Fibroblast of lung (primary cell): ENCODE measurements at regions not wholly inside any gene's neighbourhood (a gene's known extent, or its start where the extent isn't known, plus 50 kb on each side); places are given as distances from the start of the nearest gene placed in this dataset.

Experiments used
- DNase-seq, 2 donors: peaks; one replicate each; pipeline versions ENCODE4 v3.0.0 to v3.0.0-alpha.2; 2010; ENCODE audit warnings: low read depth in 2 of 2
- H2AFZ ChIP-seq: 2 replicates; pipeline ENCODE4 v1.5.1; 2012; ENCODE audit warnings: low read length, control low read depth, inconsistent platforms
- H3K27ac ChIP-seq: 2 replicates; pipeline ENCODE4 v1.5.1; 2011; ENCODE audit warnings: low read length, control low read depth; ENCODE audit not compliant: insufficient read depth
- H3K27me3 ChIP-seq: 2 replicates; pipeline ENCODE4 v1.5.1; 2011; ENCODE audit warnings: mild to moderate bottlenecking, low read length; ENCODE audit not compliant: control insufficient read depth, insufficient read depth
- H3K36me3 ChIP-seq: 2 replicates; pipeline ENCODE4 v1.5.1; 2011; ENCODE audit warnings: low read length; ENCODE audit not compliant: control insufficient read depth, insufficient read depth
- H3K4me1 ChIP-seq: 2 replicates; pipeline ENCODE4 v1.5.1; 2011; ENCODE audit warnings: low read length; ENCODE audit not compliant: control insufficient read depth, insufficient read depth; ENCODE audit errors: extremely low read depth
- H3K4me2 ChIP-seq: 2 replicates; pipeline ENCODE4 v1.5.1; 2011; ENCODE audit warnings: low read length, control low read depth; ENCODE audit not compliant: insufficient read depth; ENCODE audit errors: extremely low read depth
- H3K4me3 ChIP-seq, 4 experiments: fragments of 200-600 bp in 1 of 4; sonication (generic) in 1 of 4; replicated peaks in 1 of 4; 2 replicates each; pipeline ENCODE4 v1.5.1; 2011 to 2016; ENCODE audit warnings: low read length in 4 of 4, low read depth in 3 of 4, mild to moderate bottlenecking in 3 of 4, control low read depth in 2 of 4, inconsistent platforms in 1 of 4, mixed read lengths in 1 of 4; ENCODE audit not compliant: insufficient read depth in 1 of 4; ENCODE audit errors: control extremely low read depth in 1 of 4
- H3K79me2 ChIP-seq: 2 replicates; pipeline ENCODE4 v1.5.1; 2012; ENCODE audit warnings: mild to moderate bottlenecking, low read length, inconsistent platforms; ENCODE audit not compliant: control insufficient read depth, insufficient read depth
- H3K9ac ChIP-seq: 2 replicates; pipeline ENCODE4 v1.5.1; 2011; ENCODE audit warnings: mild to moderate bottlenecking, low read length, control low read depth; ENCODE audit not compliant: insufficient read depth
- H3K9me3 ChIP-seq: 2 replicates; pipeline ENCODE4 v1.5.1; 2012; ENCODE audit warnings: low read depth, low read length; ENCODE audit not compliant: control insufficient read depth, insufficient read depth
- H4K20me1 ChIP-seq: 2 replicates; pipeline ENCODE4 v1.5.1; 2011; ENCODE audit warnings: low read length; ENCODE audit not compliant: control insufficient read depth, insufficient read depth; ENCODE audit errors: extremely low read depth
- CTCF ChIP-seq, 2 donors: IDR thresholded peaks in 1 of 2; conservative IDR thresholded peaks in 1 of 2; 1 replicate in 1 of 2; 2 replicates in 1 of 2; pipeline ENCODE4 v1.5.1; 2011 to 2012; ENCODE audit warnings: low read length in 2 of 2, control low read depth in 1 of 2, inconsistent platforms in 1 of 2, low read depth in 1 of 2, mild to moderate bottlenecking in 1 of 2
- EZH2 ChIP-seq: IDR thresholded peaks from 2 replicates; pipeline ENCODE4 v1.5.1; 2012; ENCODE audit warnings: low read length, control low read depth, mild to moderate bottlenecking; ENCODE audit errors: missing control alignments

GRCh38 chr6:67459556-67459955, 1175.5 kb upstream of the ADGRB3 start:
- H3K9ac ChIP-seq = no peak overlapping the region
- H3K9me3 ChIP-seq = no peaks in the 10 kb centered on the region
- H3K27ac ChIP-seq = no peak overlapping the region
- H3K27me3 ChIP-seq = no peaks in the 10 kb centered on the region
- no peak overlapping the region for H3K4me2 ChIP-seq
- no peak overlapping the region for H2AFZ ChIP-seq
- H4K20me1 ChIP-seq = no peaks in the 10 kb centered on the region
- TF ChIP-seq EZH2 = no peak
- no peak for TF ChIP-seq CTCF (conservative IDR thresholded peaks at IDR 0.05 in 1 of 2, IDR thresholded peaks at IDR 0.05 in 1 of 2; ENCODE audit: low read depth in 1 of 2, low read length in 2 of 2)
- no peaks in the 10 kb centered on the region for H3K4me1 ChIP-seq
- no peaks in the 10 kb centered on the region for H3K36me3 ChIP-seq
- no peak for DNase-seq
- no peaks in the 10 kb centered on the region for H3K79me2 ChIP-seq
- H3K4me3 ChIP-seq = no peak overlapping the region

- H3K27me3 ChIP-seq = no peaks in the 10 kb centered on the region
- no peaks in the 10 kb centered on the region for H3K9me3 ChIP-seq
- H3K36me3 ChIP-seq = no peaks in the 10 kb centered on the region
- no peak overlapping the region for H3K4me3 ChIP-seq
- H3K27ac ChIP-seq = no peak overlapping the region
- no peaks in the 10 kb centered on the region for H3K79me2 ChIP-seq
- DNase-seq = peak in 1 of 2 donors; percentile 5
- no peaks in the 10 kb centered on the region for H3K4me1 ChIP-seq
- H3K9ac ChIP-seq = no peak overlapping the region
- TF ChIP-seq CTCF (conservative IDR thresholded peaks at IDR 0.05 in 1 of 2, IDR thresholded peaks at IDR 0.05 in 1 of 2; ENCODE audit: low read depth in 1 of 2, low read length in 2 of 2) (no peak), EZH2 (no peak)
- H3K4me2 ChIP-seq = no peak overlapping the region
- no peaks in the 10 kb centered on the region for H4K20me1 ChIP-seq
- H2AFZ ChIP-seq = no peak overlapping the region
These were observed 1176.8 kb upstream of the ADGRB3 start for GRCh38 chr6:67458265-67458664.

- Histone ChIP-seq H3K4me2 (no peak overlapping the region), H3K4me1 (no peaks in the 10 kb centered on the region), H3K9me3 (no peaks in the 10 kb centered on the region), H3K4me3 (no peak overlapping the region), H3K27me3 (no peaks in the 10 kb centered on the region), H4K20me1 (no peaks in the 10 kb centered on the region), H3K36me3 (no peaks in the 10 kb centered on the region), H3K79me2 (no peaks in the 10 kb centered on the region), H3K27ac (no peak overlapping the region), H3K9ac (no peak overlapping the region), H2AFZ (no peak overlapping the region)
- DNase-seq = no peak
- TF ChIP-seq CTCF (conservative IDR thresholded peaks at IDR 0.05 in 1 of 2, IDR thresholded peaks at IDR 0.05 in 1 of 2; ENCODE audit: low read depth in 1 of 2, low read length in 2 of 2) (no peak), EZH2 (no peak)
These were observed 1183.2 kb upstream of the ADGRB3 start for GRCh38 chr6:67451874-67452273.
